DOHH2 (cell line): ENCODE measurements at regions not wholly inside any gene's neighbourhood (a gene's known extent, or its start where the extent isn't known, plus 50 kb on each side); places are given as distances from the start of the nearest gene placed in this dataset.
A peak's percentile ranks its signal among the peaks of the same experiment; 100 is the strongest.

ENCODE experiments used
- H3F3A ChIP-seq: fragments of 200-600 bp; sonication (generic), shearing (Covaris generic); 2 replicates; pipeline ENCODE4 v1.6.0; 2016; ENCODE audit warnings: antibody characterized with exemption, mild to moderate bottlenecking; ENCODE audit not compliant: control insufficient read depth, insufficient read depth
- H3K27ac ChIP-seq: fragments of 200-600 bp; sonication (generic); 2 replicates; pipeline ENCODE4 v1.5.1; 2014; ENCODE audit warnings: low read depth, mild to moderate bottlenecking, low read length, moderate library complexity
- H3K27me3 ChIP-seq: fragments of 200-600 bp; sonication (generic); 2 replicates; pipeline ENCODE4 v1.6.1; 2014; ENCODE audit warnings: mild to moderate bottlenecking, low read length, mixed read lengths; ENCODE audit not compliant: control insufficient read depth
- H3K36me3 ChIP-seq: fragments of 200-600 bp; sonication (generic); 2 replicates; pipeline ENCODE4 v1.6.1; 2014; ENCODE audit warnings: mild to moderate bottlenecking, low read length, moderate library complexity, mixed read lengths; ENCODE audit not compliant: control insufficient read depth
- H3K4me1 ChIP-seq: fragments of 200-600 bp; sonication (generic); 2 replicates; pipeline ENCODE4 v1.6.1; 2014; ENCODE audit warnings: mild to moderate bottlenecking, low read length, mixed read lengths; ENCODE audit not compliant: control insufficient read depth
- H3K4me2 ChIP-seq: fragments of 200-600 bp; sonication (generic); 2 replicates; pipeline ENCODE4 v1.6.0; 2014; ENCODE audit warnings: mild to moderate bottlenecking, low read length, moderate library complexity
- H3K4me3 ChIP-seq: fragments of 200-600 bp; sonication (generic); 2 replicates; pipeline ENCODE4 v1.5.1; 2014; ENCODE audit warnings: mild to moderate bottlenecking, low read length, mixed read lengths
- H3K79me2 ChIP-seq: fragments of 200-600 bp; sonication (generic); 2 replicates; pipeline ENCODE4 v1.6.1; 2014; ENCODE audit warnings: mild to moderate bottlenecking, low read length, mixed read lengths; ENCODE audit not compliant: control insufficient read depth
- H3K9me2 ChIP-seq: fragments of 200-600 bp; sonication (generic); replicated peaks from 2 replicates; pipeline ENCODE4 v1.6.1; 2014; ENCODE audit warnings: mild to moderate bottlenecking, low read length, mixed read lengths; ENCODE audit not compliant: control insufficient read depth
- H3K9me3 ChIP-seq: fragments of 200-600 bp; sonication (generic); 2 replicates; pipeline ENCODE4 v1.6.1; 2014; ENCODE audit warnings: antibody characterized with exemption, low read length, mixed read lengths; ENCODE audit not compliant: control insufficient read depth, insufficient read depth
- H4K20me1 ChIP-seq: fragments of 200-600 bp; sonication (generic); 2 replicates; pipeline ENCODE4 v1.6.0; 2014; ENCODE audit warnings: low read depth, mild to moderate bottlenecking, antibody characterized with exemption, low read length, moderate library complexity; ENCODE audit not compliant: control insufficient read depth, insufficient read depth
- CTCF ChIP-seq: fragments of 200-600 bp; sonication (generic); IDR thresholded peaks from one replicate; pipeline ENCODE4 v1.5.1; 2014; ENCODE audit warnings: antibody characterized with exemption, mild to moderate bottlenecking, low read depth, low read length; ENCODE audit not compliant: poor library complexity, severe bottlenecking
- EZH2phosphoT487 ChIP-seq: fragments of 200-600 bp; sonication (generic); IDR thresholded peaks from 2 replicates; pipeline ENCODE4 v1.6.1; 2017; ENCODE audit warnings: borderline replicate concordance, mild to moderate bottlenecking, antibody characterized with exemption, low read length, moderate library complexity, mixed read lengths

GRCh38 chr3:176431038-176431418 is 766.3 kb downstream of the TBL1XR1 start:
- Histone ChIP-seq H3K36me3 (no peaks in the 10 kb centered on the region), H3K4me2 (no peak overlapping the region), H3K27me3 (no peaks in the 10 kb centered on the region), H3K4me3 (no peak overlapping the region), H3K79me2 (no peaks in the 10 kb centered on the region), H3K9me2 (no peaks in the 10 kb centered on the region), H3K9me3 (no peaks in the 10 kb centered on the region), H3K27ac (no peak overlapping the region), H4K20me1 (no peaks in the 10 kb centered on the region), H3F3A (no peaks in the 10 kb centered on the region), H3K4me1 (no peaks in the 10 kb centered on the region)
- TF ChIP-seq CTCF: no peak
- TF ChIP-seq EZH2phosphoT487: no peak

GRCh38 chr3:176430244-176431037 is 766.8 kb downstream of the TBL1XR1 start:
- no peak overlapping the region for H3K4me3 ChIP-seq
- no peaks in the 10 kb centered on the region for H3K4me1 ChIP-seq
- no peaks in the 10 kb centered on the region for H3K9me2 ChIP-seq
- no peak overlapping the region for H3K27ac ChIP-seq
- no peak overlapping the region for H3K4me2 ChIP-seq
- H3K9me3 ChIP-seq: no peaks in the 10 kb centered on the region
- H4K20me1 ChIP-seq: no peaks in the 10 kb centered on the region
- no peaks in the 10 kb centered on the region for H3F3A ChIP-seq
- no peaks in the 10 kb centered on the region for H3K27me3 ChIP-seq
- H3K79me2 ChIP-seq: no peaks in the 10 kb centered on the region
- TF ChIP-seq CTCF (peak; percentile 46), EZH2phosphoT487 (no peak)
- no peaks in the 10 kb centered on the region for H3K36me3 ChIP-seq

- no peaks in the 10 kb centered on the region for H3K4me1 ChIP-seq
- TF ChIP-seq EZH2phosphoT487 (no peak), CTCF (no peak)
- no peak overlapping the region for H3K4me2 ChIP-seq
- H3K27me3 ChIP-seq: no peaks in the 10 kb centered on the region
- no peak overlapping the region for H3K4me3 ChIP-seq
- H3K9me2 ChIP-seq: no peaks in the 10 kb centered on the region
- H4K20me1 ChIP-seq: no peaks in the 10 kb centered on the region
- no peaks in the 10 kb centered on the region for H3K36me3 ChIP-seq
- no peaks in the 10 kb centered on the region for H3F3A ChIP-seq
- no peak overlapping the region for H3K27ac ChIP-seq
- no peaks in the 10 kb centered on the region for H3K9me3 ChIP-seq
- H3K79me2 ChIP-seq: no peaks in the 10 kb centered on the region
Measured at GRCh38 chr3:176428552-176428951, 768.7 kb downstream of the TBL1XR1 start.
